H9 (cell line): ENCODE measurements at regions not wholly inside any gene's neighbourhood (a gene's known extent, or its start where the extent isn't known, plus 50 kb on each side); places are given as distances from the start of the nearest gene placed in this dataset.

ENCODE experiments used
- DNase-seq: peaks from one replicate; pipeline ENCODE4 v3.0.0-alpha.2; 2017
- H2AFZ ChIP-seq: one replicate; pipeline ENCODE4 v1.6.1; 2013; ENCODE audit warnings: mild to moderate bottlenecking, low read length, control low read depth, moderate library complexity
- H2AK5ac ChIP-seq: 2 replicates; pipeline ENCODE4 v1.6.1; 2013; ENCODE audit warnings: low read length, control low read depth, mixed read lengths; ENCODE audit not compliant: insufficient read length
- H2BK120ac ChIP-seq: one replicate; pipeline ENCODE4 v1.6.1; 2013; ENCODE audit warnings: low read depth, mild to moderate bottlenecking, low read length, control low read depth, inconsistent platforms; ENCODE audit not compliant: poor library complexity, severe bottlenecking
- H2BK12ac ChIP-seq: 2 replicates; pipeline ENCODE4 v1.6.1; 2013; ENCODE audit warnings: low read length, control low read depth, mixed read lengths, low read depth; ENCODE audit not compliant: insufficient read length
- H2BK15ac ChIP-seq: 2 replicates; pipeline ENCODE4 v1.6.1; 2013; ENCODE audit warnings: low read depth, low read length, control low read depth
- H2BK20ac ChIP-seq: one replicate; pipeline ENCODE4 v1.6.1; 2013; ENCODE audit warnings: low read depth, mild to moderate bottlenecking, low read length, control low read depth, inconsistent platforms; ENCODE audit not compliant: poor library complexity, severe bottlenecking
- H2BK5ac ChIP-seq: 2 replicates; pipeline ENCODE4 v1.6.1; 2013; ENCODE audit warnings: low read length, control low read depth, mixed read lengths; ENCODE audit not compliant: insufficient read length
- H3K14ac ChIP-seq: 2 replicates; pipeline ENCODE4 v1.6.1; 2013; ENCODE audit warnings: low read length, control low read depth; ENCODE audit not compliant: insufficient read depth
- H3K18ac ChIP-seq: 2 replicates; pipeline ENCODE4 v1.6.1; 2013; ENCODE audit warnings: low read depth, mild to moderate bottlenecking, mixed read lengths, low read length, control low read depth; ENCODE audit not compliant: insufficient read length
- H3K23ac ChIP-seq: 2 replicates; pipeline ENCODE4 v1.6.1; 2013; ENCODE audit warnings: low read length, control low read depth, mixed read lengths, low read depth; ENCODE audit not compliant: insufficient read length
- H3K23me2 ChIP-seq: 2 replicates; pipeline ENCODE4 v1.6.1; 2013; ENCODE audit warnings: low read depth, mild to moderate bottlenecking, mixed read lengths, low read length, control low read depth; ENCODE audit not compliant: insufficient read length, poor library complexity, severe bottlenecking
- H3K27ac ChIP-seq: 2 replicates; pipeline ENCODE4 v1.5.1; 2013; ENCODE audit warnings: low read length, control low read depth, mixed read lengths, low read depth; ENCODE audit not compliant: insufficient read length
- H3K27me3 ChIP-seq: 2 replicates; pipeline ENCODE4 v1.6.1; 2013; ENCODE audit warnings: low read length, control low read depth, inconsistent platforms; ENCODE audit not compliant: insufficient read depth
- H3K4ac ChIP-seq: 2 replicates; pipeline ENCODE4 v1.6.1; 2013; ENCODE audit warnings: low read depth, mild to moderate bottlenecking, control low read depth, inconsistent platforms, low read length, moderate library complexity
- H3K4me1 ChIP-seq: 2 replicates; pipeline ENCODE4 v1.6.1; 2013; ENCODE audit warnings: low read length, control low read depth, inconsistent platforms; ENCODE audit not compliant: insufficient read depth
- H3K4me2 ChIP-seq: 2 replicates; pipeline ENCODE4 v1.6.1; 2013; ENCODE audit warnings: low read length, control low read depth, mixed read lengths; ENCODE audit not compliant: insufficient read length, insufficient read depth
- H3K56ac ChIP-seq: 2 replicates; pipeline ENCODE4 v1.6.1; 2013; ENCODE audit warnings: low read depth, mild to moderate bottlenecking, mixed read lengths, low read length, control low read depth; ENCODE audit not compliant: insufficient read length
- H3K79me1 ChIP-seq: 2 replicates; pipeline ENCODE4 v1.6.1; 2013; ENCODE audit warnings: low read depth, mild to moderate bottlenecking, moderate library complexity, low read length, control low read depth, inconsistent platforms; ENCODE audit not compliant: insufficient read depth, poor library complexity, severe bottlenecking
- H3K79me2 ChIP-seq: 2 replicates; pipeline ENCODE4 v1.6.1; 2013; ENCODE audit warnings: low read length, control low read depth, inconsistent platforms; ENCODE audit not compliant: insufficient read depth
- H3K9ac ChIP-seq: 2 replicates; pipeline ENCODE4 v1.6.1; 2013; ENCODE audit warnings: low read length, control low read depth, mixed read lengths; ENCODE audit not compliant: insufficient read length; ENCODE audit errors: extremely low read depth
- H3K9me3 ChIP-seq: one replicate; pipeline ENCODE4 v1.6.1; 2013; ENCODE audit warnings: low read depth, low read length, inconsistent platforms; ENCODE audit not compliant: control insufficient read depth
- H3T11ph ChIP-seq: one replicate; pipeline ENCODE4 v1.6.1; 2013; ENCODE audit warnings: mild to moderate bottlenecking, low read length, control low read depth, inconsistent platforms
- H4K20me1 ChIP-seq: one replicate; pipeline ENCODE4 v1.6.1; 2013; ENCODE audit not compliant: control insufficient read depth, insufficient read length, insufficient read depth
- H4K5ac ChIP-seq: 2 replicates; pipeline ENCODE4 v1.6.1; 2013; ENCODE audit warnings: low read depth, mild to moderate bottlenecking, mixed read lengths, low read length, control low read depth; ENCODE audit not compliant: insufficient read length
- H4K8ac ChIP-seq: replicated peaks from 2 replicates; pipeline ENCODE4 v1.6.1; 2013; ENCODE audit warnings: low read length, control low read depth, mixed read lengths, low read depth; ENCODE audit not compliant: insufficient read length
- H4K91ac ChIP-seq: 2 replicates; pipeline ENCODE4 v1.6.1; 2013; ENCODE audit warnings: low read depth, mild to moderate bottlenecking, moderate library complexity, mixed read lengths, low read length, control low read depth; ENCODE audit not compliant: insufficient read length
- H3K27ac Mint-ChIP-seq, 3 experiments: 2 replicates in 2 of 3; 3 replicates in 1 of 3; pipeline ENCODE4 v1.8.0; 2020 to 2021; ENCODE audit warnings: mixed read lengths in 3 of 3, mild to moderate bottlenecking in 1 of 3, moderate library complexity in 1 of 3
- H3K27me3 Mint-ChIP-seq: 2 replicates; pipeline ENCODE4 v1.8.0; 2021; ENCODE audit warnings: low read depth, mild to moderate bottlenecking, moderate library complexity, mixed read lengths
- H3K36me3 Mint-ChIP-seq, 3 experiments: 2 replicates in 2 of 3; 3 replicates in 1 of 3; pipeline ENCODE4 v1.8.0; 2020 to 2021; ENCODE audit warnings: low read depth in 3 of 3, mixed read lengths in 3 of 3; ENCODE audit not compliant: insufficient read depth in 1 of 3
- H3K4me1 Mint-ChIP-seq, 2 experiments: 2 replicates each; pipeline ENCODE4 v1.8.0; 2020; ENCODE audit warnings: mixed read lengths in 2 of 2
- H3K4me3 Mint-ChIP-seq, 2 experiments: 2 replicates in 1 of 2; 3 replicates in 1 of 2; pipeline ENCODE4 v1.8.0; 2020 to 2021; ENCODE audit warnings: mild to moderate bottlenecking in 2 of 2, mixed read lengths in 2 of 2, moderate library complexity in 1 of 2
- H3K9me3 Mint-ChIP-seq, 2 experiments: 2 replicates in 1 of 2; 3 replicates in 1 of 2; pipeline ENCODE4 v1.8.0; 2020; ENCODE audit warnings: mild to moderate bottlenecking in 2 of 2, mixed read lengths in 2 of 2, moderate library complexity in 1 of 2
- CTCF ChIP-seq: fragments of 200-600 bp; sonication (generic); conservative IDR thresholded peaks from 3 replicates; pipeline ENCODE4 v1.8.0; 2021; ENCODE audit warnings: antibody characterized with exemption, mild to moderate bottlenecking
- WGBS: extraction: QIAGEN DNeasy Blood & Tissue Kit; methylation state at CpG from one replicate; pipeline ENCODE4 v1.1.7; 2013; ENCODE audit warnings: missing lambda C conversion rate, low lambda C conversion rate, mixed read lengths; ENCODE audit not compliant: insufficient read length; ENCODE audit errors: extremely low coverage; 5-methylcytosine and 5-hydroxymethylcytosine counted together

DNA sequence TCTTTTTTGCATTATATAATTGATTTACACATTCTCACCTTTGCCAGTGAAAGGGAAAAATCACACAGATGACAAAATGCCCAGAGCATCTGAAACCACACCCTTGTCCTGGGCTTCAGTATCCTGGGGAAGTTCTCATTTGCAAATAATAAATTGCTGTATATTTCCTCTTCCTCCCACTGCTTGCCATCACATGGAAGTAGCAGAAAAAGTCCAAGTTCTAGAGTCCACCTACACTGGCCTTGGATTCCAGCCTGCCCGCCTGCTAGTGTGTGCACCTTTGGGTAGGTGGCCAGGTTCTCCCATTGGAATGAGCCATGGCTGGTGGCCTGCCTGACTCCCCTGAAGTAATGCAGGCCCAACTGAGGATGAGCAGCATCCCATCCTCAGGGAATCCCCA is 149.4 kb downstream of the GADD45G start:
- H3K23ac ChIP-seq: no peak overlapping the region
- no peak overlapping the region for H3K14ac ChIP-seq
- no peaks in the 10 kb centered on the region for H3K79me2 ChIP-seq
- Mint-ChIP-seq H3K36me3 (no peaks in the 10 kb centered on the region; a peak in 1 of 7 replicates), H3K27me3 (peaks cover 5% of the 10 kb centered on the region), H3K4me3 (no peak overlapping the region), H3K4me1 (peaks cover 29 to 33% of the 10 kb centered on the region in 2 experiments), H3K9me3 (peaks cover 0 to 2% of the 10 kb centered on the region in 2 experiments; a peak in 1 of 5 replicates), H3K27ac (peak overlapping the region in 1 of 3 experiments; percentile 81; a peak in 2 of 7 replicates)
- H2BK15ac ChIP-seq: no peak overlapping the region
- H2AFZ ChIP-seq: no peak overlapping the region
- no peak overlapping the region for H4K91ac ChIP-seq
- H2BK12ac ChIP-seq: no peak overlapping the region
- no peak overlapping the region for H4K8ac ChIP-seq
- H4K20me1 ChIP-seq: no peaks in the 10 kb centered on the region
- H3K4ac ChIP-seq: no peak overlapping the region
- H3K18ac ChIP-seq: no peak overlapping the region
- no peak for TF ChIP-seq CTCF
- no peak overlapping the region for H3T11ph ChIP-seq
- H2BK120ac ChIP-seq: no peak overlapping the region
- H3K27ac ChIP-seq: no peak overlapping the region
- no peaks in the 10 kb centered on the region for H3K9me3 ChIP-seq
- no peak overlapping the region for H2BK5ac ChIP-seq
- H3K4me1 ChIP-seq: peaks cover 2% of the 10 kb centered on the region; the same call in 1 of the 2 replicates
- DNase-seq: no peak
- no peaks in the 10 kb centered on the region for H3K27me3 ChIP-seq
- H2BK20ac ChIP-seq: no peak overlapping the region
- H2AK5ac ChIP-seq: no peak overlapping the region
- H4K5ac ChIP-seq: no peak overlapping the region
- H3K56ac ChIP-seq: no peak overlapping the region
- H3K23me2 ChIP-seq: no peaks in the 10 kb centered on the region
- H3K79me1 ChIP-seq: no peaks in the 10 kb centered on the region
- WGBS: no CpG with 5 or more reads among the region's 1 CpG
- no peak overlapping the region for H3K9ac ChIP-seq
- no peak overlapping the region for H3K4me2 ChIP-seq
